ENCODE measurements at regions not wholly inside any gene's neighbourhood (a gene's known extent, or its start where the extent isn't known, plus 50 kb on each side); places are given as distances from the start of the nearest gene placed in this dataset.

DNA sequence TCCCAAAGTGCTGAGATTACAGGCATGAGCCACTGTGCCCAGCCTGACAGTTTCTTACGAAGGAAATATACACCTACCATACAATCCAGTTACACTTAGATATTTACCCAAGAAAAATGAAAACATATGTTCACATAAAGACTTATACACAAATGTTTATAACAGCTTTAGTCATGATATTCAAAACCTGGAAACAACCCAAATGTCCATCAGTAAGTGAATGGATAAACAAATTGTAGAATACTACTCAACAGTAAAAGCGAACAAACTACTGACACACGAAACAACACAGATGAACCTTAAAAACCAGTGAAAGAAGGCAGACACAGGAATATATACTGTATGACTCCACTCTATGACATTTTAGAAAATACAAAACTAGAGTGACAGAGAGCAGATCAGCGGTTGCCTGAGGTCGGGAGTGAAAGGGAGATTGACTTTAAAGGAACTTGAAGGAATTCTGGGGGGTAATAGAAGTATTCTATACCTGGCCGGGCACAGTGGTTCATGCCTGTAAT is 83.6 kb downstream of the SPRING1 start:
- no peak for DNase-seq (ENCODE audit: low read depth in 4 of 4, low spot score in 3 of 4)

GRCh38 chr12:116651089-116651488 is 86.8 kb downstream of the SPRING1 start:
- DNase-seq (ENCODE audit: low read depth in 4 of 4, low spot score in 3 of 4): no peak

DNA sequence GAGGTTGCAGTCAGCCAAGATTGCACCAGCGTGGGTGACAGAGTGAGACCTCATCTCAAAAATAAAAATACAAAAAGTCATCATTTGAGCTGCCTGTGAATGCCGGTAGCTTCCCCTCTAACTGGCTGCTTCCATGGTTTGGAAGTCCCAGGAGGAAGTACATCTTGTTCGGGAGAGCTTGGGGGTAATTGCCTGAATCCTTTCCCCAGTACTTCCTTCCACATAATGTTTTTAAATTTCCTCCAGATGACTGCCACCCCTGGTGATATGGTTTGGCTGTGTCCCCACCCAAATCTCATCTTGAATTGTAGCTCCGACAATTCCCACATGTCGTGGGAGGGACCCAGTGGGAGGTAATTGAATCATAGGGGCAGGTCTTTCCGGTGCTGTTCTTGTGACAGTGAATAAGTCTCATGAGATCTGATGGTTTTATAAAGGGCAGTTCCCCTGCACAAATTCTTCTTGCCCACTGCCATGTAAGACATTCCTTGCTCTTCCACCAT is 87.2 kb downstream of the SPRING1 start:
- no peak for DNase-seq (ENCODE audit: low read depth in 4 of 4, low spot score in 3 of 4)

GRCh38 chr12:116650062-116650461 is 87.8 kb downstream of the SPRING1 start:
- no peak for DNase-seq (ENCODE audit: low read depth in 4 of 4, low spot score in 3 of 4)

DNA sequence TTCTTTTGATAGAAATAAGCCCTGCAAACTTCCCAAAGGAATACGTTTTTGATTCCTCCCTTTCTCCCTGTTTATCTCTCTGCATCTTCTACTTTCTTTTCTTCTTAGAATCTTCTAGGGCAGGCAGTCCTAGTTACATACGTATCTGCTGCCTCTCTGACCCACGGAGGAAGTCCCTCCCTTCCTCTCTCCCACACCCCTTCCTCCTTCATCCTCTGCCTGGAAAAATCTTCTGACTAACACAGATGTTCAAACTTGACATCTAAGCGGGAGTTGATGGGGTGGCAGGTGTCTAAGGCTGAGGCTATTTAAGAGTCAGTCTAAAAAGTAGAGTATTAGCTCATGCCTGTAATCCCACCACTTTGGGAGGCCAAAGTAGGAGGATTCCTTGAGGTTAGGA is 88.6 kb downstream of the MAP1LC3B2 start:
- DNase-seq (ENCODE audit: low read depth in 4 of 4, low spot score in 3 of 4): no peak

DNA sequence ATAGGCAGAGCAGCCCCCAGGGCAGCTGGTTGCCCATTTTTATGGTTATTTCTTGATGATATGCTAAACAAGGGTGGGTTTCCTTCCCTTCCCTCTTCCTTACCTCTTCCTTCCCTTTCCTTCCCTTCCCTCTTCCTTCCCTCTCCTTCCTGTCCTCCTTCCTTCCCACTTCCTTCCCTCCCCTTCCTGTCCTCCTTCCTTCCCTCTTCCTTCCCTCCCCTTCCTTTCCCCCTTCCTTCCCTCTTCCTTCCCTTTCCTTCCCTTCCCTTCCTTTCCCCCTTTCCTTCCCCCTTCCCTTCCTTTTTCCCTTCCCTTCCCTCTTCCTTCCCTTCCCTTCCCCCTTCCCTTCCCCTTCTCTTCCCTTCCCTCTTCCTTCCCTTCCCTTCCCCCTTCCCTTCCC is 87.7 kb downstream of the MAP1LC3B2 start:
- no peak for DNase-seq (ENCODE audit: low read depth in 4 of 4, low spot score in 3 of 4)

DNA sequence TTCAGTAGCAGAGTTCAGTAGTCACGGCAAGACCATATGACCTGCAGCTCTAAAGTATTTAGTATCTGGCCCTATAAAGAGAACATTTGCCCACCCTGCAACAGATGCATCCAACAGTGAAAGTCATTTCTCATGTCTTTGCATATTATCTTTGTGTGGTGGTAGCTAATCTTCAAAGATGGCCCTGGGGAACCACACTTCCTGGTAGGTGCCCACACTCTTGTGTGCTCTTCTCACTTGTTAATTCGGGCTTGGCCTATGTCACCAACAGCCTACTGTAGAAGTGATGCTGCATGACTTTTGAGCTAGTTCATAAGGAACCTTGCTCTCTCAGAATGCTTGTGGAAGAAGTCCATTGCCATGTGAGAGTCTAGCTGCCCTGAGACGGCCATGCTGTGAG is 85.6 kb downstream of the MAP1LC3B2 start:
- DNase-seq (ENCODE audit: low read depth in 4 of 4, low spot score in 3 of 4): no peak

DNA sequence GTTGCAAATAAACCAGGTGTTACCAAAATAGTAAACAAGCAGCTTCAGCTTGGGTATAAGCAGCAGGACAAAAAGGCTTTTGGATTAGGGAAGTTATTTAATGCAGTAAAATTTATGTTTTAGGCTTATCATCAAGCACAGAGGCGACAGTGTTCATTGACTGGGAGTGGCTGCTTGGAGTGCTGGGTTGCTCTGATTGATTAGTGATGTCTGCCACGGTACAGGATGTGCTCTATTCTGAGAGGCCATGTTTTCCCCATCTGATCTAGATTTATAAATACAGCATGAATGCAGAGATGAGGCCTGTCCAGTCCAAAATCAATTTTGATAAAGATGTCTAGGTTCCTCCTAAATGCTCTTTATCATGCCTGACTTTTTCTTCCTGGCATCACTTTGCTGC is 83.5 kb downstream of the MAP1LC3B2 start:
- no peak for DNase-seq (ENCODE audit: low read depth in 4 of 4, low spot score in 3 of 4)

- DNase-seq (ENCODE audit: low read depth in 4 of 4, low spot score in 3 of 4): no peak
These were observed 82.9 kb downstream of the MAP1LC3B2 start for GRCh38 chr12:116642106-116642505.

DNA sequence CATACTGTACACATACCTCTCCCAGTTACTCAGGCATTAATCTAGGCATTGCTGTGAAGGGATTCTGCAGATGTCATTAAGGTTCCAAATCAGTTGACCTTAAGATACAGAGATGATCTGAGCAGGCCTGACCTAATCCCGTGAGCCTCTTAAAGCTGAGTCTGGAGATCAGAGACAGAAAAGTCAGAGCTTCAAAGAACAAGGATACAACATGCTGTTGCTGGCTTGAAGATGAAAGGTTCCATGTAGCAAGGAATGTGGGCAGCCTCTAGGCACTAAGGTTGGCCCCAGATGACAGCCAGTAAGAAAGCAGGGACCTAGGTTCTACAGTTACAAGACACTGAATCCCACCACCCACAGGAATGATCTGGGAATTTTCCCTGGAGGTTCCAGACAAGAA is 81.1 kb downstream of the MAP1LC3B2 start:
- DNase-seq (ENCODE audit: low read depth in 4 of 4, low spot score in 3 of 4): no peak

GRCh38 chr12:116639765-116640164 is 80.6 kb downstream of the MAP1LC3B2 start:
- DNase-seq (ENCODE audit: low read depth in 4 of 4, low spot score in 3 of 4): no peak

- DNase-seq (ENCODE audit: low read depth in 4 of 4, low spot score in 3 of 4): no peak
These were observed 79.2 kb downstream of the MAP1LC3B2 start for GRCh38 chr12:116638376-116638775.

GRCh38 chr12:116637589-116638150 is 78.5 kb downstream of the MAP1LC3B2 start:
- DNase-seq (ENCODE audit: low read depth in 4 of 4, low spot score in 3 of 4): no peak

- no peak for DNase-seq (ENCODE audit: low read depth in 4 of 4, low spot score in 3 of 4)
These were observed 77.7 kb downstream of the MAP1LC3B2 start for GRCh38 chr12:116636608-116637519.

DNA sequence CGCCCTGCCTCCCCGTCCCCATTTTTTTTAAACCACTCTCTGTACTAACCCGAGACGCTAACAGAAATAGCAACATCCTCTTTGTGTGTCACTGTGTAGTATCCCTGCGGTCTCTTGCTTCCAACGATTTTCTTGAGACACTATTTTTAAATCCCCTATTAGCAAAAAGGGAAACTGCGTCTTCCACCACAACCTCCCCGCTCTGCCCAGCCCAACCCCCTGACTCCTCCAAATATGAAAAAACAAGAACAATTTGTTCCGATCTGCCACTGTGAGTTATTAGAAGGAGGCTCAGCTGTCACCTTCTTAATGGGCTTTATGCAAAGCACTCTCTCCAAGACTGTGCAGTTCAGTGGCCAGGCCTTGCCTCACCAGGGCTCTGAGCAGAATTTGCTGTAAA is 76.3 kb downstream of the MAP1LC3B2 start:
- DNase-seq (ENCODE audit: low read depth in 4 of 4, low spot score in 3 of 4): no peak

GRCh38 chr12:116633476-116633875 is 74.3 kb downstream of the MAP1LC3B2 start:
- no peak for DNase-seq (ENCODE audit: low read depth in 4 of 4, low spot score in 3 of 4)

- DNase-seq (ENCODE audit: low read depth in 4 of 4, low spot score in 3 of 4): no peak
These were observed 72.4 kb downstream of the MAP1LC3B2 start for GRCh38 chr12:116631619-116632018.

DNA sequence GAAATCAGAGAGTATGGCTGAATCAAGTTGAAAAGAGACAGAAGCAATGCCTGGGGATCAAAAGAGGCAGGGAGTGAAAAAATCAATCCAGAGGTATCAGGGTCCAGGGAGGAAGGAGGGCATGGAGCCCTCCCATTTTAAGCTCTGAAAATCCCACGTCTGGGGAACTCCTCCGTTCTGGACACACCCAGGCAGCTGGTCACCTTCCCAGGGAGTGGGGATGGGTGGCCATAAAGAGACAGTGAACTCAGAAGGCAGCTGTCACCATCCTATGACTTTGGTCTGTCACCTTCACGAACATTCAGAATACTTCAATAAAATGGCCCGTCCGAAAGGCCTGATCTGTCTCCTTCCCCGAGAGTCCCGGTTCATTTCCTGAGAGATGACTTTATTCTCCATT is 71.6 kb downstream of the MAP1LC3B2 start:
- no peak for DNase-seq (ENCODE audit: low read depth in 4 of 4, low spot score in 3 of 4)

DNA sequence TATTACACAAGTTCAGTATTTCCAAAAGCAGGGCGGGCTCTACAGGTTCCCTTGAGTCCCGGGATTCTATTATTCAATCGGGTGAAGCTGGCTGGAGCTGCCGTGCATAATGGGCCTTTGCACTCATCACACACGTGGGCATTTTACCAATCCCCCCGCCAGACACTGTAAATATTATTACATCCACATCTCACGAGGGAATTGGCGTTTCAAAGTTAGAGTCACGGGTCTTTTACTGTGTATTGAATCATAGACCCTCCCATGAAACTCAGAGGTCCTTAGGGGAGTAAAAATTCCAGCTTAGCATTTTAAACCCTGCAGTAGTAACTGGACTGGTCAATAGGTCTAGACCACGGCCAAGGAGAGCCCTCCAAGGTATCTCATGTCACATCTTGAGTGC is 70.3 kb downstream of the MAP1LC3B2 start:
- DNase-seq (ENCODE audit: low read depth in 4 of 4, low spot score in 3 of 4): no peak

DNA sequence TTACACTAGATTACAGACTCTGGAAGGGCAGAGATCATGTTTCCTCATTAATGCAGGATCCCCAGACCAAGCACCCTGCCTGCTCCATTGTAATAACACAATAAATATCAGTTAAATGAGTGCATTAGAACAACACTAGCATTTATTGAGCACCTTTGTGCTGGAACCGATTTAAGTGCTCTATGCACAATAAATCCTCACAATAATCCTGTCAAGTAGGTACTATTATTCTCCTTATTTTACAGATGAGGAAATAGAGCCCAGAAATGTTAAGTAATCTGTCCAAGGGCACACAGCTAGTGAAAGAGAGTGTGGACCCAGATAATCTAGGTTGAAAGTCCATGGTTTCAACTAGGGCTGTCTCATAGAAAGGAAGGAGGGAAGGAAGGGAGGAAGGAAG is 69.8 kb downstream of the MAP1LC3B2 start:
- DNase-seq (ENCODE audit: low read depth in 4 of 4, low spot score in 3 of 4): no peak

DNA sequence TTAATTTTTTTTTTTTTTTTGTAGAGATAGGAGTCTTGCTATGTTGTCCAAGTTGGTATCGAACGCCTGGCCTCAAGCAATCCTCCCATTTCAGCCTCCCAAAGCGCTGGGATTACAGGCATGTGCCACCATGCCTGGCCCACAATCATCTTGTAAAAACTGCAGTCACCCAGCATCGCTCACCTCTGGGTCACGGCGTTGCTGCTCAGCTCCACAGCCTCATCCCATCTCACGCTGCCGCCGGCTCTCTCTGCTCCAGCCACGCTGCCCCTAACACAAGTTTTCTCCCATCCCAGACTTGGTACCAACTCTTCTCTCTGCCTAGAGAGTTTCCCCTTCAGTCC is 69.2 kb downstream of the MAP1LC3B2 start:
- no peak for DNase-seq (ENCODE audit: low read depth in 4 of 4, low spot score in 3 of 4)

Measured in left renal pelvis (tissue), 4 donors.